NCI-H2196 (cell line): ENCODE measurements at regions not wholly inside any gene's neighbourhood (a gene's known extent, or its start where the extent isn't known, plus 50 kb on each side); places are given as distances from the start of the nearest gene placed in this dataset.
"Not testable (repeated sequence)": the region's sequence is repeated elsewhere in the genome, so short reads cannot be mapped to it uniquely, and the experiment has no call there.

Experiments
- DNase-seq: peaks from one replicate; lab custom pipeline; 2025; ENCODE audit not compliant: unreplicated experiment; lab: John Stamatoyannopoulos, UW

DNA sequence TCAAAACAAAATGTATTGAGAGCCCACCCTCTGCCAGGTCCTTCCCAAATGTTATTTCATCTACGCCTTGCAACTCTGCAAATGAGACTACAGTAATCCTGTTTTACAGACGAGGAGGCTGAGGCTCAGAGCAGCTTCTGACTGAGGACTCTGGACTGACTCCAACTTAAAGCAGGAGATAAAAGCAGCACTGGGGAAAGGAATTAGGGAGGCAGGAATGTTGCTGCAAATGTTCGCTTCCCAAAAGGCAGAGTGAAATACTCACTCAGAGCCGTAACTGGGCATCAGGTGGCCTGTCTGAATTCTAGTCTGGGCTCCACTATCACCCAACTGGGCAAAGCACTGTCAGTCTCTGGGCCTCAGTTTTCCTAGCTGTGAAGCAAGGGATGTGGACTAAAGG lies 94.7 kb upstream of the SRD5A3 start:
- DNase-seq: no peak

DNA sequence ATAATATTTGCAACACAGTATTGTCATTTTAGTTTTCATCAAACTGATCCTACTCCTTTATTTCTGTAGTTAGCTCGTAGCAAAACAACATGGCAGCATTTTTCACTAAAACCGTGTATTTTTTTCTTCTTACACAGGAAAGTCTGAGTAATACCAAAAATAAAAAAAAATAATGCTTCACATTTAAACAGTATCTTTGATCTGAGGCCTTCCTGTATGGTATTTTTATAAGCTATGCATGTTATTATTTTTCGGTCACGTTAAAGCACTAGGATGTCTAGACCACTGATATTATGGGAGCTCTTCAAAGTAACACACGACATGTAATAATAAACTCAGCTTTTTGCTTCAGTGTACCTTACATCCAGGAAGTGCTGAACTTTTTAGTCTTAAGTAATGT lies 94.1 kb upstream of the SRD5A3 start:
- DNase-seq: no peak

DNA sequence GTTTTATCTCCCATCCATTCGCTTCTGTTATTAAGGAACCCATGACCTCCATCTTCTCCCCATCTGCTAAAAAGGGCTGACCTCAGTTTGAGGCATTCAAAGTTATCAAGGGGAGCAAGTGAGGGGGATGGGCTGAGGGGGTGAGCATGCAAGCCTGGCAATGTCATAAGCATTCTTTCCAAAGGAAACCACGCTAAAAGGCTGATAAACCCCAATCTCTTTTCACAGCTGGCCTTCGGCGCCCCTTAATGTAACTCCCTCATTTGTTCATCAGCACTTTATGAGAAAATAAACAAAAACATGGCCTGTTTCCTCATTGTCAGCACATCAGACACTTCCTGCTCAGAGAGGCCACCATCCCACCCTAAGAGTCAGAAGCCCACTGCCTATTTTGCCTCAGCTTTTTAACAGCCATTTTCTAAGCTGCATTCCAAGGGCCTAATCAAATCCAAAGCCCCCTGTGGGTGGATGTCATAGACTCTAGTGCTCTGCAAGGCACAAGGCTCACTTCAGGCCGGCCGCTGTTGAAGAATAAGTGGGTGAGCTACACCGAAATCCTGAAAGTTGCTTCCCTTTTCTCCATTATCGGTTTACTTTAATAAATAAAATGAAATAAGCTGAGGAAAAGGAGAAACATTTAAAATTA lies 92.0 kb upstream of the SRD5A3 start:
- DNase-seq: no peak

DNA sequence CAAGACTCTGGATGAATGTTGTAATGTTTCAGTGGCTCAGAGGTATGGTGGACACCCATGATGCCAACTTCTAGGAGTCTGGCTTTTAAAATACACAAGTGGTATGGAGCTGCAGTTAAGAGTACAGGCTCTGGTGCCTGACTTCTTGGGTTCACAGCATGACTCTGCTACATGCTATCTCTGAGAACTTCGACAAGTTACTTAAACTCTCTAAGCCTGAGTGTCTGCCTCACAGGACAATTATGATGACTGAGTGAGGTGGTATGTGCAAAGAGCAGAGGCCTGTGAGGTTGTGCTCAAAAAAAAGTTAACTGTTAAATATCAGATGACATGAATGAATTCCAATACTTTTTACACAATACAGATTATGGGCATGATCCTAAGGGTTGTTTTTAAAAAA lies 90.9 kb upstream of the SRD5A3 start:
- DNase-seq: no peak

DNA sequence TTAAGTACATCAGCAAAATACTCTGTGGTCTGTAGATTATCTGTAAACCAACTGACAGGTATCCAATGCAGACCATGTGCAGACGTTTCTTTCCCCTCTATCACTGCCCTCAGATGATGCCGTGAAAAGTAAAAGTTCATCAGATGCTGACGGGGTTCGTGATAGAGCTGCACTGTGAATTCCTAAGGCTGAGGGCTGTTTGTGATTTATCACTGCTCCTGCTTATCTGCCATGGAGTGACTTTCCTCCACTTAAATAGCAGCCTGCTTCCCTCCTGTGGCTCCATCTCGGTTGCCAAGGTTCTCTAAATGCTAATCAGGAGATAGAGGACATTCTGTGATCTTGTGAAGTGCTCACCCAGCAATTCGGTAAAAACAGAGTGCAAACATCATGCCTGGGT lies 89.3 kb upstream of the SRD5A3 start:
- DNase-seq: no peak

DNA sequence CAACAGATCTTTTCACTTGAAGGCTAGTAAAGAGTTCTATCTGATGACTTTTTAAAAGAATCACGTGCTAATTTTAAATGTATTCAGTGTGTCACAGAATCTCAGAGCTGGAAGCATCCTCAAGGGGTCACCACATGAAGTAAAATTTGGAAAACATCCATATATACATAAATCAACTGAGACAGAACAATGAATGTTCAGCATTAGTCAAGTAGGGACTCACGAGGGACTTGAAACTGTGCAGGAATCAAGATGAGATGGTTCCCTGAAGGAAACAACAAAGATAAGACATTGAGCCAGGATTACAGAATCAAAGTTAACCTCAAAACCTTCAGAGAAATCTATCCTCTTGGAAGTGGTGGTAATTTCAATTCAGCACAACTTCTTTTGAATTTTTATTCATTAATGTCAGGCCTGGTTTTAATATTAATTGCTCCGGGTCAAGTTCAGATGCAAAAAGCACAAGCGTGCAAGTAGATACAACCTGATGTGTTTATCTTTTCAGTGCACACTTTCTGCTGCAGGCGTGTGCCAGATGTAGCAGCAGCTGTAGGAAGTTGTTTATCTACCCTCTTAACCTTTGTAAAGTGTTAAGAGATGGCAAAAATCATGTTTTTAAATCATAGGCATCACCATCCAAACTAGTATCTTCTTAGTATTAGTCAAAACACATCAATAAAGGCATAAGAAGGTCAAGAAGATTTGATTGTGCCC lies 87.7 kb upstream of the SRD5A3 start:
- no peak for DNase-seq

DNA sequence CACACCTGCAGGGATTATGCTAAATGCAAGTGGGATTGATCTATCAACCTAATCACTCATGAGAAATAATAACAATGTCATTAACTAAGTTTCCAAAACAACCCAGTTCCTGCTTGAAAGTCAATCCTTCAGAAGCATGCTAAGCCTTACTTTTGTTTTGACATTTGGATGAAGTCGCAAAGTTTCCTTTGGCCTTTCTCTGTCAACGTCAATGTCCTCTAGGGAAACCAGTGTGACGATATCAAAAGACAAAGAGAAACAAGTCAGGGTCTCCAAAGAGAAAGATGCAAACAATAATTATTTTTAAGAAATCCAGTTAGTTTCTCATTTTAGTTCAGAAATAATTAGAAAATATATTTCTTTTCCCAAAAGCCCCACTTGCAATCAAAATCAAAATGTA lies 86.7 kb upstream of the SRD5A3 start:
- DNase-seq: no peak

DNA sequence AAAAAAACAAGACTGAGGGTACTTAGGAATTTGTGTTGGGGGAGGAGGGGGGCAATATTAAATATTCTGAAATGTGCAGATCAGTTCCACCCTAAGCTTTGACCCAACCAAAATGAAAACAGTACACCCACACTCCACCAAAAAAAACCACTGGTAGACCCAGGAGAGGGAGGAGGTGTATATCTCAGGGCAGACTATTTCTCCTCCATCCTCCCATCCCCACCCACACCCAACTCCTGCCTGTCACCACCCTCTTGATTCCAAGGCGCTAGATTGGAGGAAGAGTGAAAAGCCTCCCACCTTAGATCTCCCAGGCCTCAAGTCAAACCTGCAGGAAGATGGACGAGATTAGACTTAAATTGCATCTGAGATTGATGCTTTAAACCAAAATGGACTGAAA lies 76.6 kb upstream of the SRD5A3 start:
- no peak for DNase-seq

DNA sequence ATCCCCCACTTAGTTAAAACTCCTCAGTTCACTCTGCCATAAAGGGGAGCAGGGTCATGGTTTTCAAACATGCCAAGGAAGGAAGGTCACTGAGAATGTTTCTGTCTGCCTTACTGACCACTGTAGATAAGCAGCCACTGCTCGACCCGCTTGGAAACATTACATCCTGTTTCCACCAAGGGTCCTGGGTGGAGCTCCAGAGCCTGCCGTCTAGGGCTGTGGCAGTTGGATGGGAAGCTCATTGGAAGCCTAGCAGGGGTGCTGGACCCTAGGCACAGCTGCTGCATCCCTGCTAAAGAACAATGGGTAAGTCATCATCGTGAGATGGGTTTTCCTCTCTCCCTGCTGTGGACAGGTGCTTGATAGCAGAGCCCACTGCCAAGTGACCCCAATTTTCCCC lies 76.0 kb upstream of the SRD5A3 start:
- DNase-seq: no peak

DNA sequence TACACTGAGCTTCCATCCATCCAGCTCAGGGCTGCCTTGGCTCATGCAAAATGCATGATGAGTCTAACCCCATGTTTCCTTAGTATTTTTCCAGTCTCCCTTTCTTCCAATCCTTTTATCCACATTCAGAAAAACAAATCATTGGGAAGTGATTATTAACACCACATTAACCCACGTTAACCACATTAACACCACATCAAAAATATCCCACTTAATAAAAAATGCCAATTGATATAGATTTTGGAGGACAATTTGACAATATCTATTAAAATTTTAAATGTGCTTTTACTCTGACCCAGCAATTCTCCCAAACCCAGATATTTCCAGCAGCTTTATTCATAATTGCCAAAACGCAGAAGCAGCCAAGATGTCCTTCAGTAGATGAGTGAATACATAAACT lies 75.6 kb upstream of the SRD5A3 start:
- DNase-seq: no peak

DNA sequence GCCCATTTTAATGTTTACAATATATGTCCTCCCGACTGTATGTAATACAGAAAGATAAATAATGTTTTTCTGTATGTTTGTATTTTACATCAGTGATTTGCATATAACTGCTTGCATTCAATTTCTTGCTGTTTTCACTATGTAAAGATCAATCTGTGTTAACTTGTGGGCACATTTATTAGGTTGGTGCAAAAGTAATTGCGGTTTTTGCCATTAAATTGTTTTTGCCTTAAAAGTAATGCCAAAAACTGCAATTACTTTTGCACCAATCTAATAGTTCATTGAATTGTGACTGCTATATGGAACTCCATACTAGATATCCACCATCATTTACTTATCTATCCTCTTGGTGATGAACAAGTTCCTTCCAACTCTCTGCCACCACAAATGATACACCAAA lies 73.9 kb upstream of the SRD5A3 start:
- no peak for DNase-seq

DNA sequence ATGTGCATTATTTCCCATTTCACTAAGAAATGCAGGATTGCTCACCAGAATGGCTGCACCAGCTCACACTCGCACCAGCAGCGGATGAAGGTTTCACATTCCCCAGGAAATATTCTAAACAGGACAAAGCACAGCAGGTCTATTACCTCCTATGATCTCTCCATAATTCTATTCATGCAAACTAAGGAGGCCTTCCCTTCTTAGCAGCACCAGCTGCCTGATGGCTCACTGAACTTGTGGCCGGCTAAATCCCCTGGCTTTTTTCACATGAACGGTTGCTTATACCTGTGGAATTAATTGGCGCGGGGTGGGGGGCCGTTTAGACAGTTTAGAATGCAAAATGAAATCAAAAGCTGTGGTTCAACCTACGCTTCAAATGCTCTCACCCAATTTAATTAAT lies 73.5 kb upstream of the SRD5A3 start:
- DNase-seq: no peak

DNA sequence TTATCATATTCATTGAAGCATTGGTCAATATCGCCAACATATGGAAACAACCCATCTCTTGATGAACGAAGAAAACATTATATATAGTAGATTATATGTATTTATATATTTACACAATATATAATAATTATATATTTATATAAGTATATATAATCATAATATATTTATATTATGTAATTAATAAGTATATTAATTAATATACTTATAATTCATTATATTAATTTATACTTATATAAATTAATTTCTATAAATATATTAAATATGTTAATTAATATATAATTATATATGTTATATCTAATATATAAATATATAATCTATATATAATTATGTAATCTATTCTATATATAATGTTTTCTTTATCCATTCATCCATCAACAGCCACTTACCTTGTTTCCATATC lies 69.0 kb upstream of the SRD5A3 start:
- no peak for DNase-seq

DNA sequence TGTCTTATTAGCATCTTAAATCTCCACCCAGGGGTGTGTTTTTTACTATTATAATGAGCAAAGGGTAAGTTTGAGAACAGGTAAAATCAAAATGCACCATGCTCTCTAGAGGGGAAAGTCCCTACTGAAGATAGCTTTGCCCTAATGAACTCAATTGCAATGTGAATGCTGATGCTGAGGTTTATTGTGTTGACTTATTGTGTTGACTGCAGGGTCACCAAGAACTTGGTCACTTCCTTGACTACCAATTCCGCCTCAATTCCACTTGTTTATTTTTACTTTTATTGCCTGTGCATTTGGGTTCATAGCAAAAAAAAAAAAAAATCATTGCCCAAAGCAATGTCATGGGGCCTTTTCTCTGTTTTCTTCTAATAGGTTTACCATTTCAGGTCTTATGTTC lies 67.7 kb upstream of the SRD5A3 start:
- DNase-seq: no peak

DNA sequence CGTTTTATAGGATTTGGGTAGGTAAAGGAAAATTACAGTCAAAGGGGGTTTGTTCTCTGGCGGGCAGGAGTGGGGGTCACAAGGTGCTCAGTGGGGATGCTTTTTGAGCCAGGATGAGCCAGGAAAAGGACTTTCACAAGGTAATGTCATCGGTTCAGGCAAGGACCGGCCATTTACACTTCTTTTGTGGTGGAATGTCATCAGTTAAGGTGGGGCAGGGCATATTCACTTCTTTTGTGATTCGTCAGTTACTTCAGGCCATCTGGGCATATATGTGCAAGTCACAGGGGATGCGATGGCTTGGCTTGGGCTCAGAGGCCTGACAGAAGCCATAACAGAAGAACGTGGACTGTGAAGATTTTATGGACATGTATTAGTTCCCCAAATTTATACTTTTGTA lies 65.6 kb upstream of the SRD5A3 start:
- not testable (repeated sequence) for DNase-seq

DNA sequence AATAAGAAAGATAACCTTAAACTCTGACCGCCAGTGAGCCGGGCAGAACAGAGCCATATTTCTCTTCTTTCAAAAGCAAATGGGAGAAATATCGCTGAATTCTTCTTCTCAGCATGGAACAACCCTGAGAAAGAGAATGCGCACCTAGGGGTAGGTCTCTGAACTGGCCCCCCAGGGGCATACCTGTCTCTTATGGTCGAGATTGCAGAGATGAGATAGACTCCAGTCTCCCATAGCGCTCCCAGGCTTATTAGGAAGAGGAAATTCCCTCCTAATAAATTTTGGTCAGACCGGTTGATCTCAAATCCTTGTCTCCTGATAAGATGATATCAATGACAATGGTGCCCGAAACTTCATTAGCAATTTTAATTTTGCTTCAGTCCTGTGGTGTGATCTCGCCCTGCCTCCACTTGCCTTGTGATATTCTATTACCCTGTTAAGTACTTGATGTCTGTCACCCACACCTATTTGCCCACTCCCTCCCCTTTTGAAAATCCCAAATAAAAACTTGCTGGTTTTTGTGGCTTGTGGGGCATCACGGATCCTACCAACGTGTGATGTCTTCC lies 64.8 kb upstream of the SRD5A3 start:
- DNase-seq: not testable (repeated sequence)

DNA sequence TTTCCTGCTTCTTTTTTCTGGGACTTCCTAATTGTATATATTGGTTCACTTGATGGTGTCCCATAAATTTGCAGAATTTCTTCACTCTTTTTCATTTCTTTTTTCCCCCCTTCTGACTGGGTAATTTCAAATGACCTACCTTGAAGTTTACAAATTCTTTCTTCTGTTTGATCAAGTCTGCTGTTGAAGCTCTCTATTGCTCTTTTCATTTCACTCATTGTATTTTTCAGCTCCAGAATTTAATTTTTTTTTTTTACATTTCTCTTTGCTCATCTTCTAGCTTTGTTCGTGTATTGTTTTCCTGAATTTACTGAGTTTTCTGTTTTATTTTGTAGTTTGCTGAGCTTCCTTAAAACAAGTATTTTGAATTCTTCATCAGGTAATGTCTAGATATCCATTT lies 61.7 kb upstream of the SRD5A3 start:
- no peak for DNase-seq

DNA sequence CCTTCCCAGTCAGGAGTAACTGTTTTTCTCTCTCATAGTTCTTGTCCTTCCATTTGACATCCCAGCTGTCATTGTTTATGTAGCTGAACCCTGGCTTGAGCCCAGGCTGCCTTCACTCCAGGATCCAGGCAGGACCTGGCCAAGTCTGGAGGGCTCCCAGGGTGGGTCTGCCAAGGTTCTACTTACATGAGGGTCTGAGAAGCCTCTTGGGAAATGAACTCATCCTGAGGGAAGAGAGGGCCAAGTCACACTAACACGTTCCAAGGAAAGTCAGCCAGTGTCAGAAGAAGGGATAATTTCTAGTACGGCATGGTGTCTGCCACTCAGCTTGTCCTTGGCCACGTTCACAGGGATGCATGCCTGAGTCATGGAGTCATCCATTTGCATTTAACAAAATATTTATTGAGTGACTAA lies 54.8 kb upstream of the SRD5A3 start:
- DNase-seq: no peak

DNA sequence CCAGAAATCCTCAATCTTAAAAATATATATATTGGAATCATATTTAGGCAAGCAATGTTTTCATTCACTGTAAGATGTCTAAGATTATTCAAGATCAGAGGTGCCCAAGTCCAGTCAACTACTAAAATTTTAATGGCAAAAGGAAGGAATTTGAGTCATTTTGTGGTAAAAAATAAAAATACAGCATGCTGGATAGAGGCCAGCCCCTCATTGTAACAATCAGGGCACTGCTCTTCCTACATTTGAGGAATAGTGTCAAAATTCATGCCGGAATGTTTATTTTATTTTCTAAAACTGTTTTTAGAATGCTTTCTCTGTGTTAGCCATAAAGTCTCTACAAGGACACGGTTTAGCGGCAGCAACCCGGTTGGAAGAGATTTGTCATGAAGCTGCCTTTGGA lies 49.9 kb upstream of the SRD5A3 start:
- DNase-seq: no peak
